ENCODE measurements at regions not wholly inside any gene's neighbourhood (a gene's known extent, or its start where the extent isn't known, plus 50 kb on each side); places are given as distances from the start of the nearest gene placed in this dataset.

GRCh38 chr17:55607731-55608341 lies 96.6 kb upstream of the SMIM36 start:
- TF ChIP-seq CTCF (IDR thresholded peaks at IDR 0.05; ENCODE audit: low read depth, low read length, missing input control) (no peak), SP1 (IDR thresholded peaks at IDR 0.05) (peak; percentile 27)

Measured in liver (tissue), 3 donors.